Smooth muscle cell (in vitro differentiated cells): ENCODE measurements at regions not wholly inside any gene's neighbourhood (a gene's known extent, or its start where the extent isn't known, plus 50 kb on each side); places are given as distances from the start of the nearest gene placed in this dataset.

Source experiments
- DNase-seq: peaks from one replicate; lab custom pipeline; 2025; ENCODE audit not compliant: unreplicated experiment; lab: John Stamatoyannopoulos, UW
- H2AFZ ChIP-seq: fragments of 200-600 bp; sonication (generic); 2 replicates; pipeline ENCODE4 v1.6.0; 2016; ENCODE audit warnings: antibody characterized with exemption, low read depth, mild to moderate bottlenecking
- H3F3A ChIP-seq: fragments of 200-600 bp; sonication (generic); 2 replicates; pipeline ENCODE4 v1.6.0; 2017; ENCODE audit warnings: antibody characterized with exemption, low read depth
- H3K27ac ChIP-seq: fragments of 200-600 bp; sonication (generic); 2 replicates; pipeline ENCODE4 v1.5.1; 2016; ENCODE audit warnings: low read depth, mild to moderate bottlenecking
- H3K27me3 ChIP-seq: fragments of 200-600 bp; sonication (generic); 2 replicates; pipeline ENCODE4 v1.6.1; 2016; ENCODE audit warnings: low read depth, mild to moderate bottlenecking
- H3K36me3 ChIP-seq: fragments of 200-600 bp; sonication (generic); 2 replicates; pipeline ENCODE4 v1.5.1; 2016; ENCODE audit warnings: low read depth
- H3K4me1 ChIP-seq: fragments of 200-600 bp; sonication (generic); 2 replicates; pipeline ENCODE4 v1.5.1; 2016; ENCODE audit warnings: low read depth
- H3K4me2 ChIP-seq: fragments of 200-600 bp; sonication (generic); 2 replicates; pipeline ENCODE4 v1.6.0; 2016; ENCODE audit warnings: mild to moderate bottlenecking
- H3K4me3 ChIP-seq: fragments of 200-600 bp; sonication (generic); 2 replicates; pipeline ENCODE4 v1.5.1; 2016; ENCODE audit warnings: mild to moderate bottlenecking
- H3K79me2 ChIP-seq: fragments of 200-600 bp; sonication (generic); 2 replicates; pipeline ENCODE4 v1.6.0; 2016; ENCODE audit warnings: low read depth, mild to moderate bottlenecking
- H3K9ac ChIP-seq: fragments of 200-600 bp; sonication (generic); 2 replicates; pipeline ENCODE4 v1.6.0; 2016; ENCODE audit warnings: low read depth
- H3K9me3 ChIP-seq: fragments of 200-600 bp; sonication (generic); replicated peaks from 2 replicates; pipeline ENCODE4 v1.5.1; 2016; ENCODE audit warnings: low read depth
- H4K20me1 ChIP-seq: fragments of 200-600 bp; sonication (generic); 2 replicates; pipeline ENCODE4 v1.6.0; 2016; ENCODE audit warnings: low read depth
- CTCF ChIP-seq: fragments of 200-600 bp; sonication (generic); IDR thresholded peaks from 2 replicates; pipeline ENCODE4 v1.5.1; 2017; ENCODE audit warnings: borderline replicate concordance, mild to moderate bottlenecking, antibody characterized with exemption; ENCODE audit not compliant: insufficient read depth, poor library complexity, severe bottlenecking
- WGBS: methylation state at CpG from one replicate; pipeline ENCODE4 v1.1.7; 2016; ENCODE audit warnings: low lambda C conversion rate; 5-methylcytosine and 5-hydroxymethylcytosine counted together

- no peaks in the 10 kb centered on the region for H4K20me1 ChIP-seq
- no peaks in the 10 kb centered on the region for H3K79me2 ChIP-seq
- no peaks in the 10 kb centered on the region for H3F3A ChIP-seq
- WGBS: 78% methylated on average over 3 of the region's 3 CpGs
- no peaks in the 10 kb centered on the region for H3K9me3 ChIP-seq
- H3K27ac ChIP-seq: peak overlapping the region; percentile 54
- no peak overlapping the region for H3K9ac ChIP-seq
- TF ChIP-seq CTCF: no peak
- no peak overlapping the region for H2AFZ ChIP-seq
- H3K36me3 ChIP-seq: no peaks in the 10 kb centered on the region
- no peak for DNase-seq
- peak overlapping the region; percentile 47 for H3K4me2 ChIP-seq
- peaks cover 3% of the 10 kb centered on the region for H3K4me1 ChIP-seq
- H3K4me3 ChIP-seq: no peak overlapping the region
- no peaks in the 10 kb centered on the region for H3K27me3 ChIP-seq
Measured at GRCh38 chr10:60467202-60467546, 77.5 kb upstream of the ANK3 start.

- H3K27ac ChIP-seq: peak overlapping the region; percentile 54
- no peak overlapping the region for H3K4me3 ChIP-seq
- H3K36me3 ChIP-seq: no peaks in the 10 kb centered on the region
- H4K20me1 ChIP-seq: no peaks in the 10 kb centered on the region
- no peak for TF ChIP-seq CTCF
- 71% methylated on average over 4 of the region's 4 CpGs for WGBS
- H3K9ac ChIP-seq: no peak overlapping the region
- peaks cover 5% of the 10 kb centered on the region for H3K4me1 ChIP-seq
- H2AFZ ChIP-seq: no peak overlapping the region
- H3F3A ChIP-seq: no peaks in the 10 kb centered on the region
- H3K9me3 ChIP-seq: no peaks in the 10 kb centered on the region
- no peaks in the 10 kb centered on the region for H3K79me2 ChIP-seq
- H3K27me3 ChIP-seq: no peaks in the 10 kb centered on the region
- H3K4me2 ChIP-seq: peak overlapping the region; percentile 47
- no peak for DNase-seq
Measured at GRCh38 chr10:60466267-60467201, 76.9 kb upstream of the ANK3 start.

GRCh38 chr10:60465801-60466200 lies 76.1 kb upstream of the ANK3 start:
- Histone ChIP-seq H3K4me3 (no peak overlapping the region), H3K27ac (no peak overlapping the region), H3K4me1 (peaks cover 12% of the 10 kb centered on the region), H4K20me1 (no peaks in the 10 kb centered on the region), H2AFZ (no peak overlapping the region), H3K9me3 (no peaks in the 10 kb centered on the region), H3K4me2 (no peak overlapping the region), H3F3A (no peaks in the 10 kb centered on the region), H3K36me3 (no peaks in the 10 kb centered on the region), H3K27me3 (no peaks in the 10 kb centered on the region), H3K79me2 (no peaks in the 10 kb centered on the region), H3K9ac (no peak overlapping the region)
- no peak for DNase-seq
- WGBS: 94% methylated on average over 2 of the region's 2 CpGs
- no peak for TF ChIP-seq CTCF

GRCh38 chr10:60464659-60465058 lies 75.0 kb upstream of the ANK3 start:
- Histone ChIP-seq H3K79me2 (no peaks in the 10 kb centered on the region), H3K36me3 (no peaks in the 10 kb centered on the region), H4K20me1 (no peaks in the 10 kb centered on the region), H3K4me1 (peaks cover 12% of the 10 kb centered on the region), H3F3A (no peaks in the 10 kb centered on the region), H3K27me3 (no peaks in the 10 kb centered on the region), H3K27ac (no peak overlapping the region), H3K9me3 (no peaks in the 10 kb centered on the region), H3K4me2 (no peak overlapping the region), H2AFZ (no peak overlapping the region), H3K9ac (no peak overlapping the region), H3K4me3 (no peak overlapping the region)
- 97% methylated on average over 3 of the region's 3 CpGs for whole genome bisulfite sequencing
- no peak for TF ChIP-seq CTCF
- DNase-seq: no peak
